Tibial nerve (tissue), 3 donors: ENCODE measurements at regions not wholly inside any gene's neighbourhood (a gene's known extent, or its start where the extent isn't known, plus 50 kb on each side); places are given as distances from the start of the nearest gene placed in this dataset.

Experiments
- POLR2A ChIP-seq, 2 donors: fragments of 450-650 bp; IDR thresholded peaks; one replicate each; pipeline ENCODE4 v1.6.1; 2017; ENCODE audit warnings: antibody characterized with exemption in 2 of 2, mild to moderate bottlenecking in 2 of 2, moderate library complexity in 2 of 2
- TF ChIP-seq, protein P1 (sequence below), 5 experiments: fragments of 200-600 bp in 3 of 5; fragments of 450-650 bp in 2 of 5; sonication (generic) in 3 of 5; IDR thresholded peaks; one replicate each; pipeline ENCODE4 v1.5.1; 2016 to 2019; ENCODE audit warnings: antibody characterized with exemption in 5 of 5, mild to moderate bottlenecking in 3 of 5, moderate library complexity in 2 of 5

DNA sequence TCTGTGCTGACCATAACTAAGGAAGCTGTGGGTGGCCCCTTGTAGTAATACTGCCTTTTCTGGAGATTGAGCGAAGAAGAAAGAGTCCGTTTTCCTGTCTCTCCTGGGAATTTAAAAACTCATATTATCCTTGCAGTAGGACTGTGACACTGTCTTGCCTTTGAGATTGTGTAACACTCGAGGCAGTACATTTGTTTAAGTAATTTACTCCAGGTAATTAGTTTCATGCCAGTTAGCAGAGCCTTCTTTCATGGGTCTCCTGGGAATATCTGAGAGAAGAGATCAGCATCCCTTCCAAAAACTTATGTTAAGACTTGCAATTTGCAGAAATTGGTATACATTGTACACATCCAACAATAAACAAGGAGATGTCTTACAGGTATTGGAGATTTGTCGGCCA is 405.6 kb downstream of the DMRT2 start:
- TF ChIP-seq POLR2A (IDR thresholded peaks at IDR 0.05): no peak
- TF ChIP-seq, protein P1, sequence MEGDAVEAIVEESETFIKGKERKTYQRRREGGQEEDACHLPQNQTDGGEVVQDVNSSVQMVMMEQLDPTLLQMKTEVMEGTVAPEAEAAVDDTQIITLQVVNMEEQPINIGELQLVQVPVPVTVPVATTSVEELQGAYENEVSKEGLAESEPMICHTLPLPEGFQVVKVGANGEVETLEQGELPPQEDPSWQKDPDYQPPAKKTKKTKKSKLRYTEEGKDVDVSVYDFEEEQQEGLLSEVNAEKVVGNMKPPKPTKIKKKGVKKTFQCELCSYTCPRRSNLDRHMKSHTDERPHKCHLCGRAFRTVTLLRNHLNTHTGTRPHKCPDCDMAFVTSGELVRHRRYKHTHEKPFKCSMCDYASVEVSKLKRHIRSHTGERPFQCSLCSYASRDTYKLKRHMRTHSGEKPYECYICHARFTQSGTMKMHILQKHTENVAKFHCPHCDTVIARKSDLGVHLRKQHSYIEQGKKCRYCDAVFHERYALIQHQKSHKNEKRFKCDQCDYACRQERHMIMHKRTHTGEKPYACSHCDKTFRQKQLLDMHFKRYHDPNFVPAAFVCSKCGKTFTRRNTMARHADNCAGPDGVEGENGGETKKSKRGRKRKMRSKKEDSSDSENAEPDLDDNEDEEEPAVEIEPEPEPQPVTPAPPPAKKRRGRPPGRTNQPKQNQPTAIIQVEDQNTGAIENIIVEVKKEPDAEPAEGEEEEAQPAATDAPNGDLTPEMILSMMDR (IDR thresholded peaks at IDR 0.05): no peak
